ENCODE measurements at regions not wholly inside any gene's neighbourhood (a gene's known extent, or its start where the extent isn't known, plus 50 kb on each side); places are given as distances from the start of the nearest gene placed in this dataset.

- ChIA-PET CTCF (no interaction called here), POLR2A (no interaction called here)
- TF ChIP-seq INSM2 (tag by site-specific recombination; IDR thresholded peaks at IDR 0.05) (no peak), ZEB2 (tag by site-specific recombination; IDR thresholded peaks at IDR 0.05) (no peak), CTCF (tag by site-specific recombination; IDR thresholded peaks at IDR 0.05) (no peak), KLF16 (tag by site-specific recombination; IDR thresholded peaks at IDR 0.05) (no peak), ZNF544 (tag by site-specific recombination; IDR thresholded peaks at IDR 0.05) (no peak), ZNF521 (tag by site-specific recombination; IDR thresholded peaks at IDR 0.05) (no peak), PRDM10 (tag by site-specific recombination; IDR thresholded peaks at IDR 0.05) (no peak), ZBTB8A (tag by site-specific recombination; IDR thresholded peaks at IDR 0.05) (no peak), ZNF280C (tag by site-specific recombination; IDR thresholded peaks at IDR 0.05) (no peak), KLF10 (tag by site-specific recombination; IDR thresholded peaks at IDR 0.05) (no peak), ZNF335 (tag by site-specific recombination; conservative IDR thresholded peaks at IDR 0.05) (no peak), ZNF211 (tag by site-specific recombination; IDR thresholded peaks at IDR 0.05; ENCODE audit: low read depth) (no peak), ZNF585B (tag by site-specific recombination; IDR thresholded peaks at IDR 0.05) (no peak), ZNF311 (tag by site-specific recombination; IDR thresholded peaks at IDR 0.05; ENCODE audit: borderline replicate concordance) (no peak)
- no peak overlapping the region for H3K27ac ChIP-seq (ENCODE audit: extremely low read depth, low read depth, low read length)
- no peak overlapping the region for H3K4me3 ChIP-seq (ENCODE audit: low read depth, low read length)
- no peaks in the 10 kb centered on the region for H3K4me1 ChIP-seq (ENCODE audit: control insufficient read depth, insufficient read depth, low read length)
- no peaks in the 10 kb centered on the region for H3K36me3 ChIP-seq (ENCODE audit: control insufficient read depth in 2 of 2, insufficient read depth in 1 of 2, low read length in 2 of 2)
- no peaks in the 10 kb centered on the region for H3K9me3 ChIP-seq (ENCODE audit: control insufficient read depth, insufficient read depth, low read depth, low read length)
Measured at GRCh38 chr12:41624571-41624970, 436.5 kb downstream of the PDZRN4 start.

Data from HEK293 (cell line).